ENCODE measurements at regions not wholly inside any gene's neighbourhood (a gene's known extent, or its start where the extent isn't known, plus 50 kb on each side); places are given as distances from the start of the nearest gene placed in this dataset.

GRCh38 chr10:44260286-44260928 is 124.5 kb downstream of the CXCL12 start:
- DNase-seq (ENCODE audit: low spot score), result no peak
- Histone ChIP-seq H3K4me1 (ENCODE audit: control insufficient read depth in 4 of 4, insufficient read depth in 4 of 4, low read length in 3 of 4) (peaks cover 0 to 4% (median 0%) of the 10 kb centered on the region in 4 donors), H3K9me3 (ENCODE audit: control insufficient read depth in 4 of 4, low read length in 3 of 4) (no peaks in the 10 kb centered on the region), H3K9ac (ENCODE audit: low read depth in 1 of 2, low read length in 2 of 2) (no peak overlapping the region), H3K27ac (ENCODE audit: low read depth in 1 of 2, low read length in 2 of 2) (no peak overlapping the region), H3K36me3 (ENCODE audit: control insufficient read depth in 4 of 4, insufficient read depth in 3 of 4, low read depth in 1 of 4, low read length in 3 of 4) (no peaks in the 10 kb centered on the region), H3K27me3 (ENCODE audit: control insufficient read depth in 4 of 4, insufficient read depth in 4 of 4, low read length in 3 of 4) (no peaks in the 10 kb centered on the region), H3K4me3 (ENCODE audit: low read depth in 1 of 3, low read length in 3 of 3) (no peak overlapping the region)
- WGBS, result 95% methylated on average over 13 of the region's 13 CpGs
- TF ChIP-seq YY1 (IDR thresholded peaks at IDR 0.05), result no peak
- TF ChIP-seq ZBTB33 (IDR thresholded peaks at IDR 0.05), result no peak
- TF ChIP-seq EGR1 (IDR thresholded peaks at IDR 0.05; ENCODE audit: low read depth in 2 of 2), result no peak
- TF ChIP-seq ATF3 (IDR thresholded peaks at IDR 0.05), result no peak

GRCh38 chr10:44259090-44259874 is 125.6 kb downstream of the CXCL12 start:
- Histone ChIP-seq H3K4me1 (ENCODE audit: control insufficient read depth in 4 of 4, insufficient read depth in 4 of 4, low read length in 3 of 4) (peaks cover 0 to 4% (median 0%) of the 10 kb centered on the region in 4 donors), H3K27ac (ENCODE audit: low read depth in 1 of 2, low read length in 2 of 2) (peak overlapping the region in 1 of 2 donors; percentile 8), H3K9me3 (ENCODE audit: control insufficient read depth in 4 of 4, low read length in 3 of 4) (no peaks in the 10 kb centered on the region), H3K27me3 (ENCODE audit: control insufficient read depth in 4 of 4, insufficient read depth in 4 of 4, low read length in 3 of 4) (no peaks in the 10 kb centered on the region), H3K9ac (ENCODE audit: low read depth in 1 of 2, low read length in 2 of 2) (no peak overlapping the region), H3K4me3 (ENCODE audit: low read depth in 1 of 3, low read length in 3 of 3) (no peak overlapping the region), H3K36me3 (ENCODE audit: control insufficient read depth in 4 of 4, insufficient read depth in 3 of 4, low read depth in 1 of 4, low read length in 3 of 4) (no peaks in the 10 kb centered on the region)
- TF ChIP-seq CTCF (IDR thresholded peaks at IDR 0.05; ENCODE audit: low read depth, low read length, missing input control) (no peak), FOXA1 (IDR thresholded peaks at IDR 0.05) (no peak), RXRA (IDR thresholded peaks at IDR 0.05) (peak; percentile 68 to 85), FOXA2 (IDR thresholded peaks at IDR 0.05) (peak; percentile 7), EGR1 (IDR thresholded peaks at IDR 0.05; ENCODE audit: low read depth in 2 of 2) (no peak), ZBTB33 (IDR thresholded peaks at IDR 0.05) (no peak), REST (IDR thresholded peaks at IDR 0.05) (peak; percentile 37), HNF4G (IDR thresholded peaks at IDR 0.05) (peak; percentile 54), TAF1 (conservative IDR thresholded peaks at IDR 0.05) (no peak), JUND (IDR thresholded peaks at IDR 0.05) (no peak), SP1 (IDR thresholded peaks at IDR 0.05) (peak; percentile 86), RAD21 (IDR thresholded peaks at IDR 0.05) (peak; percentile 28 to 35), HNF4A (conservative IDR thresholded peaks at IDR 0.05) (peak; percentile 81 to 84), ATF3 (IDR thresholded peaks at IDR 0.05) (no peak), NR2F2 (IDR thresholded peaks at IDR 0.05) (no peak), MAX (IDR thresholded peaks at IDR 0.05) (peak; percentile 87), GABPA (IDR thresholded peaks at IDR 0.05 in 1 of 2, conservative IDR thresholded peaks at IDR 0.05 in 1 of 2) (no peak), YY1 (IDR thresholded peaks at IDR 0.05) (peak; percentile 78)
- DNase-seq (ENCODE audit: low spot score), result no peak
- 55% methylated on average over 7 of the region's 7 CpGs for WGBS

All from liver (tissue), 8 donors.